ENCODE measurements at regions not wholly inside any gene's neighbourhood (a gene's known extent, or its start where the extent isn't known, plus 50 kb on each side); places are given as distances from the start of the nearest gene placed in this dataset.
"Not testable (repeated sequence)": the region's sequence is repeated elsewhere in the genome, so short reads cannot be mapped to it uniquely, and the experiment has no call there.

DNA sequence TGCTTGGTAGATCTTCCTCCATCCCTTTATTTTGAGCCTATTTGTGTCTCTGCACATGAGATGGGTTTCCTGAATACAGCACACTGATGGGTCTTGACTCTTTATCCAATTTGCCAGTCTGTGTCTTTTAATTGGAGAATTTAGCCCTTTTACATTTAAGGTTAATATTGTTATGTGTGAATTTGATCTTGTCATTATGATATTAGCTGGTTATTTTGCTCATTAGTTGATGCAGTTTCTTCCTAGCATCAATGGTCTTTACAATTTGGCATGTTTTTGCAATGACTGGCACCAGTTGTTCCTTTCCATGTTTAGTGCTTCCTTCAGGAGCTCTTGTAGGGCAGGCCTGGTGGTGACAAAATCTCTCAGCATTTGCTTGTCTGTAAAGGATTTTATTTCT, 72.4 kb downstream of the HNRNPD start:
- DNase-seq (ENCODE audit: low read depth in 3 of 3, low spot score in 1 of 3) = not testable (repeated sequence)

DNA sequence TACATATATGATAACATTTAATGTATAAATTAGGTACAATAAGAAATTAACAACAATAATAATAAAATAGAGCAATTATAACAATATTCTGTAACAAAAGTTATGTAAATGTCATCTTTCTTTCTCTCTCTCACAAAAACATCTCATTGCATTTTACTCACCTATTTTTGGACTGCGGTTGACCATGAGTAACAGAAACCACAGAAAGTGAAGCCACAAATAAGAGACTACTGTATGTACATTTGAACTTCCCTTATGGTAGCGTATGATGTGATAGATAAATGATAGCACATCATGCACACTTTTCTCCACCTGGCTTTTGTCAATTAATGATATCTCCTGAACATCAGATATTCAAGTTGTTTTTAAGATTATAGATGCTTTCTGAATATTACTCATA, 80.5 kb downstream of the HNRNPD start:
- DNase-seq (ENCODE audit: low read depth in 3 of 3, low spot score in 1 of 3) = no peak

DNA sequence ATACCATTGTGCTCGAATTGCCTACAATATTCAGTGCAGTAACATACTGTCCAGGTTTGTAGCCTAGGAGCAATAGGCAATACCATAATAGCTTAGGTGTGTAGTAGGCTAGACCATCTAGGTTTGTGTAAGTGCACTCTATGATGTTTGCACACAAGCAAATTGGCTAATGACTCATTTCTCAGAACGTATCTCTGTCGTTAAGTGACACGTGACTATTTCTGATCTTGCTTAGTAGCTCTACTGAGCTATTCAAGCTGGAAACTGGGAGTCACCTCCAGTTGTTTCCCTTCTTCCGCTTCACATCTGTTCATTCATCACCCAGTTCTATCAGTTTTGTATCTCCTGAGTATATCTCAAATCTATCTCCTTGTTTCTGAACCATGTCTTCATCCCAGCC, 86.1 kb downstream of the HNRNPD start:
- no peak for DNase-seq (ENCODE audit: low read depth in 3 of 3, low spot score in 1 of 3)

DNA sequence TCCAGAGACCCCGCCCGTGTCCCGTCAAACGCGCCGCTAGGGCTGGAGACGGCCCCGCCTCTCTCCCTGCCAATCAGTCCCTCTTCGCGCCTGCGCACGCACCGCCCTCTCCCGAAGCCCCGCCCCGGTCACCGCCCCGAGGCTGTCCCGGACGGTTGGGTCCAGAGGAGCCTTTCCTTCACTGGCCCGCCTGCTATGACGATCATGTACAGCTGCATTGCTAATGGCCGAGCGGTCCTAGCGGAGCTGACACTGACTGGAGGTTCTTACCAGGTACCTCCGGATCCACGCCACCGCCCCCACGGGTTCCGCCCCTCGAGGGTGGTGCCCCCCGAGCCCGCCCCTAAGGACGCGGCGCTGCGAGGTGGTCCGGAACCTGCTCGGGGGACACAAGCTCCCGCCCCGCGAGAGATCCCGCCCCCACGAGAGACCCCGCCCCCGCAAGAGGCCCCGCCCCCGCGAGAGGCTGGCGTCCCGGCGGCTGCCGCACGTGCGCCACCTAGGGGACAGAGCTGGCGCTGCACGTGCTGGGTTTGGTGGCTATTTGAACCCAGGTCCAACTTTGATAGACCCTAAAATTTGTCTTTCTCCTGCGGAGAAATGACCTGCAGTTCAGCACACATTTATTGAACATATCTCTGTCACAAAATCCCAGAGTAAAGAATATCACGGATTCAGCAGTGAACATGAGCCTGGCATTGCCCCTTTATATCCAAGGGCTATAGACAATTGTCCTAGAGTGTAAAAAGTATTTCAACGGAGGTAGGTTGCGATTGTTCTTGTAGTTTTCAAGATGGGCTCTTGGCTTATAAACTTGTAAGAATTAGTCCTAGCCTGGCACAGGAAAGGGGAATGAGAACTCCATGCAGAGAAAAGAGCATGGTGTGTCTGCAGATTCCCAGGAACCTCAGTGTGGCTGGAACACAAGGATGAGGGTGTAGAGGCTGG, 88.7 kb downstream of the HNRNPD start:
- DNase-seq (ENCODE audit: low read depth in 3 of 3, low spot score in 1 of 3) = peak; percentile 96 to 99 (median 97)

DNA sequence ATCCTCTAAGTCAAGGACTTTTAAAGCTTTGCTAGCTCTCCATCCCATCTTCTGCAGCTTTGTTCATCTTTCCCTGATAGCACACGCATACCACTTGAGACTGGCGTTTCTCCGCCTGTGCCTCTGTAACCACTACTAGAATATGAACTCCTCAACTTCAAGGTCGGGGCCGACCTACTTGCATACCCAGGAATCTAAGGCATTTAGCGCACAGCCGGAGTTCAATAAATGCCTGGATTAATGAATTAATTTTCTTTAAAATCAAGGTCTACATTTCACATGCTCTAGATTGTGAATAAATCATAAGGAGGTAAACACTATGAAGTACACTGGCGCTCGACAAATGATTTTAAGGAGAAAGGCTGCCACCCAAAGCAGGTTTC, 89.3 kb downstream of the HNRNPD start:
- no peak for DNase-seq (ENCODE audit: low read depth in 3 of 3, low spot score in 1 of 3)

DNA sequence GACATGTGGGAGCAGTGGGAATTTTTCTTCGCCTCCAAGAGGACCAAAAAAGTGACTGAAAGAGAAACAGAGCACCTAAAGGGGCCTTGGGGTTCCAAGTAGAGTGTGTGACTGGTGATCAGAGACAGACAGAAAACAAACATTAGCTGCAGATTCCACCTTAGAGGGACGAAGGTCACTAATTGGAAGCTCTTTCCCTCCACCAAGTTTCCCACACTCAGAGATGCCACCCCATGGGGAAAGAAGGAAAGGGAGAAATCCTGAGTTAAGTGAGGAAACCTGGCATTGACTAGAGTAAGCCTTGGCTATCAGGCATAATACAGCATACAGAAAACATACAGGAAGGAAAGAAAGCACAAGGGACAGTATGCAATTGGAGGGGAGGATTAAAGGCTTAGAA, 90.9 kb downstream of the HNRNPD start:
- no peak for DNase-seq (ENCODE audit: low read depth in 3 of 3, low spot score in 1 of 3)

DNA sequence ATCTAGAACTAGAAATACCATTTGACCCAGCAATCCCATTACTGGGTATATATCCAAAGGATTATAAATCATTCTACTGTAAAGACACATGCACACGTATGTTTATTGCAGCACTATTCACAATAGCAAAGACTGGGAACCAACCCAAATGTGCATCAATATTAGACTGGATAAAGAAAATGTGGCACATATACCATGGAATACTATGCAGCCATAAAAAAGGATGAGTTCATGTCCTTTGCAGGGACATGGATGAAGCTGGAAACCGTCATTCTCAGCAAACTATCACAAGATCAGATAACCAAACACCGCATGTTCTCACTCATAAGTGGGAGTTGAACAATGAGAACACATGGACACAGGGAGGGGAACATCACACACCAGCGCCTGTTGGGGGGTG, 94.2 kb downstream of the HNRNPD start:
- not testable (repeated sequence) for DNase-seq (ENCODE audit: low read depth in 3 of 3, low spot score in 1 of 3)

DNA sequence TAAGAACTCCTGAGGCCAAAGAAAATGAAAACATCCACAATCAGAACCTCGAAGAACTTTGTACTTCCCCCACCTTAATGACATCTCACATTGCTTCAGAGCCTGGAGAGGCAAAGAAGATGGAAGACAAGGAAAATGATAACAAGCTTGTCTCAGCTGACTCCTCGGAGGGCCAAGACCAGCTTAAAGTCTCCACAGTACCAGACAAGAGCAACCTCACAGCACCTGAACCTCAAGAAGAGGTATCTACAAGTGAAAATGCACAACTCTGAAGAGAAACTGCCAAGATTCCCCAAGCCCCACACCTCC, 97.5 kb downstream of the HNRNPD start:
- DNase-seq (ENCODE audit: low read depth in 3 of 3, low spot score in 1 of 3) = no peak

DNA sequence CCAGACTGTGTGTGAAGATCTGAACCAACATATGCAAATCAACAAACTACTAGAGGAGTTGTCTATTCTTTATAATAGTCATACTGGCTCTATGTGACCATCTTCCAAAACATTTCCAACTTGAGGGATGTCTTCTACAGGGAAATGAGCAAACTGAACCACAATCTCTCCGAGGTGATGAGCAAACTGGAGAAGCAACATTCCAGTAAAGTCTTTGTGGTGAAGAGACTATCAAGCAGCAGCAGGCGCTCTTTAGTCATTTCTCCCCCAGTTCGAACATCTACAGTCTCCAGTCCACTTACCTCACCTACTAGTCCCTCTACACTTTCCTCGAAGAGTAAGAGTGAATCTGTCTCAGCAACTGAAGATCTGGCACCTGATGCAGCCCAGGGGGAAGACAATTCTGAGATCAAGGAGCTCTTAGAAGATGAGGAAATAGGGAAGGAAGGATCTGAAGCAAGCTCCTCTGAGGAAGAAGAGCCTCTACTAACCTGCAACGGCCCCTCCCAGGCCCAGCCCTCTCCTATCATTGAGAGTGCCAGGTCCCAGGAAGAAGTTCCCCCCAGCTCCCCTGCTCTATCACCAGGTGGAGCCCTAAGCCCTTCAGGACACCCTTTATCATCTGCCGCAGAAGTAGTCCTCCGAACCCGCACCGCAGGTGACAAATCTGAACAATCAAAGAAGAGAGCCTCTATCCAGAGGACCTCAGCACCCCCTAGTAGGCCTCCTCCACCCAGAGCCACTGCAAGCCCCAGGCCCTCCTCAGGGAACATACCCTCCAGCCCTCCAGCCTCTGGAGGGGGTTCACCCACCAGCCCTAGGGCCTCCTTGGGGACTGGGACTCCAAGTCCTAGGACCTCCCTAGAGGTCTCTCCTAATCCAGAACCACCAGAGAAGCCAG, 98.1 kb downstream of the HNRNPD start:
- no peak for DNase-seq (ENCODE audit: low read depth in 3 of 3, low spot score in 1 of 3)

DNA sequence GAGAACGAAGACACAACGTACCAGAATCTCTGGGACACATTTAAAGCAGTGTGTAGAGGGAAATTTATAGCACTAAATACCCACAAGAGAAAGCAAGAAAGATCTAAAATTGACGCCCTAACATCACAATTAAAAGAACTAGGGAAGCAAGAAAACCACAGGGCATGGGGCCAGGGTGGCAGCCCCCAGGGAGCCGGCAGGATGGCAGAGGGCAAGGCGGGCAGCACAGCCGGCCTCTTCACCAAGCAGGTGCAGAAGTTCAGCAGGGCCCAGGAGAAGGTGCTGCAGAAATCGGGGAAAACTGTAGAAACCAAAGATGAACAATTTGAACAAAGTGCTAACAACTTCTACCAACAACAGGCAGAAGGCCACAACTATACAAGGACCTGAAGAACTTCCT, 99.1 kb downstream of the HNRNPD start:
- not testable (repeated sequence) for DNase-seq (ENCODE audit: low read depth in 3 of 3, low spot score in 1 of 3)

DNA sequence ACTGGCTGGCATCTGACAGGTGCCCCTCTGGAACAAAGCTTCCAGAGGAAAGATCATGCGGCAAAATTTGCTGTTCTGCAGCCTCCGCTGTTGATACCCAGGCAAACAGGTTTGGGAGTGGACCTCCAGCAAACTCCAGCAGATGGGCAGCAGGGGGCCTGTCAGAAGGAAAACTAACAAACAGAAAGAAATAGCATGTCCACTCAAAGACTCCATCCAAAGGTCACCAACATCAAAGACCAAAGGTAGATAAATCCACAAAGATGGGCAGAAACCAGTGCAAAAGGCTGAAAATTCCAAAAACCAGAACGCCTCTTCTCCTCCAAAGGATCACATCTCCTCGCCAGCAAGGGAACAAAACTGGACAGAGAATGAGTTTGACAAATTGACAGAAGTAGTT, 101.3 kb downstream of the HNRNPD start:
- DNase-seq (ENCODE audit: low read depth in 3 of 3, low spot score in 1 of 3) = not testable (repeated sequence)

DNA sequence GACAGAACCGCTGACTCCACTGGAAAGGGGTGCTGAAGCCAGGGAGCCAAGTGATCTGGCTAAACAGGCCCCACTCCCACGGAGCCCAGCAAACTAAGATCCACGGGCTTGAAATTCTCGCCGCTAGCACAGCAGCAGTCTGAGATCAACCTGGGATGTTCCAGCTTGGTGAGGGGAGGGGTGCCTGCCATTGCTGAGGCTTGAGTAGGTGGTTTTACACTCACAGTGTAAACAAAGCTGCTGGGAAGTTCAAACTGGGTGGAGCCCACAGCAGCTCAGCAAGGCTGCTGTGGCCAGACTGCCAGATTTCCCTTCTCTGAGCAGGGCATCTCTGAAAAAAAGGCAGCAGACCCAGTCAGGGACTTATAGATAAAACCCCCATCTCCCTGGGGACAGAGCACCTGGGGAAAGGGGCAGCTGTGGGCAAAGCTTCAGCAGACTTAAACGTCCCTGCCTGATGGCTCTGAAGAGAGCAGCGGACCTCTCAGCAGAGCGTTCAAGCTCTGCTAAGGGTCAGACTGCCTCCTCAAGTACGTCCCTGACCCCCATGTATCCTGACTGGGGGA, 101.8 kb downstream of the HNRNPD start:
- not testable (repeated sequence) for DNase-seq (ENCODE audit: low read depth in 3 of 3, low spot score in 1 of 3)

DNA sequence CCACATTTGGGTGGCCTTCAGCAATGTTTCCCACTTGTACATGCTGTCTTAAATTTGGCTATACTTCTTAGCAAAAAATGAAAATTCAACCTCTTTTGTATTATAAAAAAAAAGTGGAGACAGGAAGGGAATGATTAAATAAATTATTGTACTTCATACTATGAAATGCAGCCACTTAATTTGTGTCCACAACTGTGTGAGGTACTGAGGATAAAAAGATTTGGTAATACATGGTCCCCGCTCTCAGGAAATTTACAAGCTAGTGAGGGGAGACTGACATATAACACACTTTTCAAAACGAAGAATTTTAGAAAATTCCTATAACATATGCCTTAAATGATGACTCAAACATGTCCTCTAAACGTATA, 105.0 kb downstream of the HNRNPD start:
- no peak for DNase-seq (ENCODE audit: low read depth in 3 of 3, low spot score in 1 of 3)

DNA sequence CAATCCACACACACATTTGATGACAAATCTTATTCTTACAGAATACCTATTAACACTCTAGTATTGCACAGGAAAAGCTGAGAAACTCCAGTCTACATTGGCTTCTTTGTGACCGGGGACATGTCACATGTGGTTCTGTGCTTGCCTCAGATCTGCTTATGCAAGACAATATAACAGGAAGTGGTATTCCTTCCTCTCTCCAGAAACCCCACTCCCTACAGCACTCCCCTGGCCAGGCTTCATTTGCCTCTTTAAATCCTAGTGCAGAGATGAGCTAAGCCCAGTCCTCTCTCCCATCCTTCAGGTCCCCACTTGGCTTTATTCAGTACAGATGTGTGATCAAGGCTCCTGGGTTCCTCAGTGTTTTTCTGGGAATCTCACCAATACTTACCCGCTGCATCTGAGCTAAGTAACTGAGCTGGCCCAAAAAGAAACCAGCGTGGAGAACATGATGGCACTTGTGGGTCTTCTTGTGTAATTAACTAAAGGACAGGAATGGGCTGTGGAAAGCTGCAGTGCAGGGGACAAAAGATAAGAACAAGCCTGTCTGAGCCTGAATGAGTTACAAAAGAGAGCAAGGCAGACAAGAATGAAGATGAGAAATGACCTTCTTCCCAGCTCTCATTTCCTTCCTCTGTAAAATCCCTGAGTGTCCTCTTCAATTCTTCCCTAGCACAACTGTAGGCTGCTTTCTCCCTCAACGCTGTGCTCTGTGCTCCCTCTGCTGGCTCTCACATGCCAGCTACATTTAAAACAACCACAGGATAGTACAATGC, 105.6 kb downstream of the HNRNPD start:
- peak in 1 of 3 donors; percentile 16 for DNase-seq (ENCODE audit: low read depth in 3 of 3, low spot score in 1 of 3)

DNA sequence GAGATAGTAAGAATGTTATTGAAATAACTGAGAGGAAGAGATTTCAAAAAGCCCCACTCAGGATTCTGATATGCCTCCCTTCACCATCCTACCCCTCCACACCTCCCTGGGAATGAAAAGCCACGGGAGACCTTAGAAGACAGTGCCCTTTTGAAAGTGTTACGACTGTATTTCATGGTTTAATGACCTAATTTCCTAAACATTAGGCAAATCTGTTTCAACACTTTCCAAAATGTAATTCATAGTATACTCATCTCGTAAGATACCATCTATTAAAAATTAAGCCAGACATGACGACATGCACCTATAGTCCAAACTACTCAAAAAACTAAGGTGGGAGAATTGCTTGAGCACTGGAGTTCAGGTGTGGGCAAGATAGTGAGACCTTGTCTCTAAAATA, 106.3 kb downstream of the HNRNPD start:
- DNase-seq (ENCODE audit: low read depth in 3 of 3, low spot score in 1 of 3) = no peak

DNA sequence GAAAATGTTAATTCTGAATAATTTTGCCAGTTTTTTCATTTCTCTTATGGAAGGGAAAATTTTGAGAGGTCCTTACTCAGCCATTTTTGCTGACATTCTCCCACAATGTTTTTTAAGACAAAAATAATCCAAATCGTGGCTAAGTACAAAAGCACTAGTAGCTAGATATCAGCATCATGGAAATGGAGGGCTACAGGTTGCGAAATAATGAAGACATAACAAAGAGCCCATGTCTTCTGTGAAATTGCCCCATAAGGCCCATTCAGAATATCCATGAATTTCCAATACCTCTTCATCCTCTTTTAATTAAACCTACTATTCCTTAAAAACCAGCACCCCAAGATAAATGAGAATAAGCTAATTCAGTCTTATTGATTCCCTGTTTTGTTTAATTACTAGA, 107.4 kb downstream of the HNRNPD start:
- no peak for DNase-seq (ENCODE audit: low read depth in 3 of 3, low spot score in 1 of 3)

DNA sequence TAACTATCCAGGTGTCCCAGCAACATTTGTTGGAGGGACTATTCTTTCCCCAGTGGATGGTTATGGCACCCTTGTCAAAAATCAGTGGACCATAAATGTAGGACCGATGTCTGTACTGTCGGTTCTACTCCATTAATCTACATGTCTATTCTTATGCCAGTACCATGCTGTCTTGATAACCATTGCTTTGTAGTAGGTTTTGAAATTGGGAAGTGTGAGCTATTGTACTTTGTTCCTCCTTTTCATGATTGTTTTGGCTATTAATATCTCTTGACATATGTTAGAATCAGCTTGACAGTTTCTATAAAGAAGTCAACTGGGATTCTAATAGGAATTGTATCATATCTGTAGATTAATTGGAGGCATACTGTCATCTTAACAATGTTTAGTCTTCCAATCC, 112.7 kb downstream of the HNRNPD start:
- no peak for DNase-seq (ENCODE audit: low read depth in 3 of 3, low spot score in 1 of 3)

DNA sequence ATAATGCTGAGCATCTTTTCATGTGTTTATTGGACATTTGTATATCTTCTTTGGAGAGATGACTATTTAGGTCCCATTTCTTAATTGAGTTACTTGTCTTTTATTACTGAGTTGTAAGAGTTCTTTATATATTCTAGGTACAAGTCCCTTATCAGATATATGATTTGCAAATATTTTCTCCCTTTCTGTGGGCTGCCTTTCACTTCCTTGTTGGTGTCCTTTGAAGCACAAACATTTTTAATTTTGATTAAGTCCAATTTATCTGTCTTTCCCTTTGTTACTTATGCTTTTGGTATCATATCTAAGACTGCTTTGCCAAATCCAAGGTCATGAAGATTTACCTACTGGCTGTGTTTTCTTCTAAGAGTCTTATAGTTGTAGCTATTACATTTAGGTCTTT, 113.2 kb downstream of the HNRNPD start:
- DNase-seq (ENCODE audit: low read depth in 3 of 3, low spot score in 1 of 3) = no peak

DNA sequence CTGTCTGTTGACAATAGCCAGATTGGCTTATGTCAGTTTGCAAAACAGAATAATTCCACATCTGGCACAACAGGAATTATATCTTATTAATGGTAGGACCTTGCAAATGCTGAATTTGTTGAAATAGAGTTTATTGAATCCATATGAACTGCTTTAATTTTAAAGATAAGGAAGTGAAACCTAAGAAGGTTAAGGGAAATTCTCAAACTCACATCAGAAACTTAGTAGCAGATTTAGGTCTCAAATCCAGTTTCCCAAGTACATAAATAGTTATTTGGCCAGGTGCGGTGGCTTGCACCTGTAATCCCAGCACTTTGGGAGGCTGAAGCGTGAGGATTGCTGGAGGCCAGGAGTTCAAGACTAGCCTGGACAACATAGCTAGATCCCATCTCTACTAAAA, 117.1 kb downstream of the HNRNPD start:
- no peak for DNase-seq (ENCODE audit: low read depth in 3 of 3, low spot score in 1 of 3)

DNA sequence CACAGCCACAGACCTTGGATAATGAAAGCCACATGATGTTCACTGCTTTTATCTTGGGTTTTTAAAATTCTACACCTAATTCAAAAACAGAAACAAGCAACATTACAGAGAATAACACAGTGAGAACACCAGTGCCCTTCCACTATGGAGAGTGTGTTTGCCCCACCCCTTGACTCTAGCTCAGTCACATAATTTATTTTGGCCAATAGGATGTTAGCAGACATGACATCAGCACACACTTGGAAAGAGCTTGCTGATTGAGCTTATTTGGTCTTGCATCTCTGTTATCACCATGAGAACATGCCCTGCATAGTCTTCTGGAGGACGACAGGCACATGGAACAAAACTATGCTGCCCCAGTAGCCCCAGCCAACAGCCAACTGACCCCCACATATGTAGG, 118.1 kb downstream of the HNRNPD start:
- no peak for DNase-seq (ENCODE audit: low read depth in 3 of 3, low spot score in 1 of 3)

DNA sequence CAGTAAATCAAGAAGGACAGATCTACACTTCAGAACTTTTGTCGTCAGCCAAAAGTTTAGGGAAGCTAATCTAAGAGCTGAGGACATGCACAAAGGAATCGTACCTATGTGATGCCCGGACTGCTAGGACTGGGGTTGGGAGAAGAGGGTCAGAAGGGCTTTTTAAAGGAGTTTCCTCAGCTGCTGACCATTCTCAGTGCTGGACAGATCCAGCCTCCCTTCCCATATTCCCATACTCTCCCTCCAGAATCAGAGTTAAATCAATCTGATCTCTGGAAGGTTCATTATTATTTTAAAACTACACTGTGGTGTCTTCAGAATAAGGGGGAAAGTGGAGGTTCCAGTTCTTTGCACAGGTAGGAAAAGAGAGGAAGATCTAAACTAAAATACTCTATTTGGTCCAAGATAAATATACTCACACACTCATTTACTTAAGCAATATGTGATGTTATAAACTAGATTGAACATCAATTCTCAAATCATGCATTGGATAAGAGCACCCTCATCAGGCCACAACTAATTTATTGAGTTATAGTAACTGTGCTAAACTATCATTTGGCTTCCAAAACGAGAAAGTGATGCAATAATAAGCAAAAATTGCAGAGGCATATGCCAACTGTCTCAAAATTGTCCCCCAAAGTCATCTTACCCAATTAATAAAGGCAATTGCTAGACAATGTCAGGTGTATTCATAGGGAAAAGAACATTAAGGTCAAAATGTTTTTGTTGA, 124.7 kb downstream of the HNRNPD start:
- DNase-seq (ENCODE audit: low read depth in 3 of 3, low spot score in 1 of 3) = no peak
